AG09309 (cell line): ENCODE measurements at regions not wholly inside any gene's neighbourhood (a gene's known extent, or its start where the extent isn't known, plus 50 kb on each side); places are given as distances from the start of the nearest gene placed in this dataset.

Experiments
- DNase-seq: peaks from one replicate; pipeline ENCODE4 v3.0.0-alpha.2; 2010; ENCODE audit warnings: low read depth
- H3K4me3 ChIP-seq: 2 replicates; pipeline ENCODE4 v1.5.1; 2011; ENCODE audit warnings: mild to moderate bottlenecking, low read depth, low read length, moderate library complexity; ENCODE audit not compliant: control insufficient read depth
- TF ChIP-seq, protein P1 (sequence below): IDR thresholded peaks from 2 replicates; pipeline ENCODE4 v1.5.1; 2011; ENCODE audit warnings: mild to moderate bottlenecking, low read depth, low read length, inconsistent platforms; ENCODE audit not compliant: insufficient read depth, control insufficient read depth; ENCODE audit errors: missing control alignments

DNA sequence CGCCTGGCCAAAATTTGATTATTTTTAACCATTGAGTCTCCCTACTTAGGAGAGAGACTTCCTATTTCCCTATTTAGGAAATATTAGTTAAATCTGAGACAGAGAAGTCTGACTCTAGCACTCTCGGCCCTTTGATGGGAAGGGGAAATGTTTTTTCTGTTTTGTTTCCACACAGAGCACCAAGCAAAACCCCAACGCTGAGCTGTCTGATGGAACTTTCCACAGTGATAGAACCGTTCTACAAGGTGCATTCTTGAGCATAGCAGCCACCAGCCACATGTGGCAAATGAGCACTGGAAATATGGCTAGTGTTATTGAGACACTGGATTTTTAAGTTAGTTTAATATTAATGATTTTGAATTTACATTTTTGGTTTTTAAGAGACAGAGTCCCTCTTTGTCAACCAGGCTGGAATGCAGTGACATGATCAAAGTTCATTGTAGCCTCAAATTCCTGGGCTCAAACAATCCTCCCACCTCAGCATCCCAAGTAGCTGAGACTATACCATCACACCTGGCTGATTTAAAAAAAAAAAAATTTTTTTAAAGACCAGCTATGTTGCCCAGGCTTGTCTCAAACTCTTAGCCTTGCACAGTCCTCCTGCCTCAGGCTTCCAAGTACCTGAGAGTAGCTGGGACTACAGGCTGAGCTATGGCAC is 77.3 kb upstream of the GALNT2 start:
- TF ChIP-seq, protein P1, sequence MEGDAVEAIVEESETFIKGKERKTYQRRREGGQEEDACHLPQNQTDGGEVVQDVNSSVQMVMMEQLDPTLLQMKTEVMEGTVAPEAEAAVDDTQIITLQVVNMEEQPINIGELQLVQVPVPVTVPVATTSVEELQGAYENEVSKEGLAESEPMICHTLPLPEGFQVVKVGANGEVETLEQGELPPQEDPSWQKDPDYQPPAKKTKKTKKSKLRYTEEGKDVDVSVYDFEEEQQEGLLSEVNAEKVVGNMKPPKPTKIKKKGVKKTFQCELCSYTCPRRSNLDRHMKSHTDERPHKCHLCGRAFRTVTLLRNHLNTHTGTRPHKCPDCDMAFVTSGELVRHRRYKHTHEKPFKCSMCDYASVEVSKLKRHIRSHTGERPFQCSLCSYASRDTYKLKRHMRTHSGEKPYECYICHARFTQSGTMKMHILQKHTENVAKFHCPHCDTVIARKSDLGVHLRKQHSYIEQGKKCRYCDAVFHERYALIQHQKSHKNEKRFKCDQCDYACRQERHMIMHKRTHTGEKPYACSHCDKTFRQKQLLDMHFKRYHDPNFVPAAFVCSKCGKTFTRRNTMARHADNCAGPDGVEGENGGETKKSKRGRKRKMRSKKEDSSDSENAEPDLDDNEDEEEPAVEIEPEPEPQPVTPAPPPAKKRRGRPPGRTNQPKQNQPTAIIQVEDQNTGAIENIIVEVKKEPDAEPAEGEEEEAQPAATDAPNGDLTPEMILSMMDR: no peak
- H3K4me3 ChIP-seq: no peak overlapping the region
- DNase-seq: no peak

DNA sequence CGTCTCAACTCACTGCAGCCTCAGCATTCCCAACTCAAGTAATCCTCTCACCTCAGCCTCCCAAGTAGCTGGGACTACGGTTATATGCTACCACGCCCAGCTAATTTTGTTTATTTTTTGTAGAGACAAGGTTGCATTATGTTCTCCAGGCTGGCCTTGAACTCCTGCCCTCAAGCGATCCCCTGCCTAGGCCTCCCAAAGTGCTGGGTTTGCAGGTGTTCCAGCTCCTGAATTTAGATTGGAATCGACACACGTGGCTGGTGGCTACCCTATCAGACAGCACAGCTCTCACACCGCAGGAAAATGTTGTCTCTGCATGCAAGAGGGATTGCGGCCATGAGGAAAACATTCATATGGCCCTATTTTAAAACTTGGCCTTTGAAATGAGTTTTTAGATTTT is 76.7 kb upstream of the GALNT2 start:
- DNase-seq: no peak
- TF ChIP-seq, protein P1: no peak
- no peak overlapping the region for H3K4me3 ChIP-seq

DNA sequence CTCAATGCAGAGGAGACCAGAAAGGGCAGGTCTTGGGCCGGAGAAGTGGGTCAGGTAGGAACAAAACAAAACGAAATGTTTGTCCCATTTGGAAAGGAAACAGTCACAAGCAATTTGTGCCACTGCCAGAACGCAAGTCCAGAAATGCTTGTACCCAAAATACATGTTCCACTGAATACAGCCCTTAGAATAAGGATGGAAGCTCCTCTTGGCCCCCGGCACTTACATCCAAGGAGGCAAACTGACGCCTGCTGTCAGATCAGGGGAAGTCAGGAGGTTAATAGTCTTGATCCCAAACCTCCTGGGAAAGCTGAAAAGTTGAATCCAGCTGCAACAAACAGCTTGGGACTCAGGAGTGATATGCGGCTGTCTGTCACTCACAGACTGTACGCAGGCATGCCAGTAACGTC is 75.9 kb upstream of the GALNT2 start:
- TF ChIP-seq, protein P1: no peak
- no peak for DNase-seq
- no peak overlapping the region for H3K4me3 ChIP-seq

DNA sequence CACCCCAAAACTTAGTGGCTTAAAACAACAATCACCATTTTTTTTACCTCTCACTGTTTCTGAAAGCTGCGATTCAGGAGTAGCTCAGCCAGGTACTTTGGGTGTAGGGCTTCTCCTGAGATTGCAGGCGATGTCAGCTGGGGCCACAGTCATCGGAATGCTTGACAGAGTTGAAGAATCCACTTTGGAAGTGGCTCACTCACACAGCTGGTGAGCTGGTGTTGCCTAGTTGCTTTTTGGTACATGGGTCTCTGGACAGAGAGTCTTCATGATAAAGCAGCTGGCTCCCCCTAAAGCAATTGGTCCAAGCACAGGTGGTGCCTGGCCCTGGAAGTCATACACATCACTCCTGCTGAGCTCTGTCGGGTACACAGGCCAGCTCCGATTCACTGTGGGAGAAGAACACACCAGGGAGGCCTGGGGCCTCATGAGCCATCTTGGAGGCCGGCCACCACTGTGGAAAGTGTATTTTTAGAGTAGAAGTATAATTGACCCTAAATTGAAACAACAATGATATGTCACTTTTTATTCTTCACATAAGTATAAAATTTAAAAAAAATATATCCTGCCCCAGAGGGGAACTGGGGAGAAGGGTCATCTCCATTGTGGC is 75.2 kb upstream of the GALNT2 start:
- H3K4me3 ChIP-seq: no peak overlapping the region
- DNase-seq: no peak
- TF ChIP-seq, protein P1: no peak

DNA sequence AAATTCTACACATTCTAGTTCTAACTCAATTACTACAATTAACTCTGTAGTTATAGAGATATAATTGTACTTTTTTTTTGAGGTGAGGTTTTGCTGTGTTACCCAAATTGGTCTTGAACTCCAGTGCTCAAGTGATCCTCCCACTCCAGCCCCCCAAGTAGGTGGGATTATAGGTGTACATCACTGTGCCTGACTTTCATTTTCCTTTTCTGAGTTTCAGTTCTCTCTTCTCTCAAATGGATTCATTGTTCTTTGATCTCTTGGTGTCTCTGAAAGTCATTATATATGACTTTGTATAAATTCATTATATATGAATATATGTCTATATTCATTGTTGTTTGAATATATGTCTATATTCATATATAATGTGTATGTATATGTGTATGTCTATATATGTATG is 74.0 kb upstream of the GALNT2 start:
- no peak for DNase-seq
- H3K4me3 ChIP-seq: no peak overlapping the region
- TF ChIP-seq, protein P1: no peak

DNA sequence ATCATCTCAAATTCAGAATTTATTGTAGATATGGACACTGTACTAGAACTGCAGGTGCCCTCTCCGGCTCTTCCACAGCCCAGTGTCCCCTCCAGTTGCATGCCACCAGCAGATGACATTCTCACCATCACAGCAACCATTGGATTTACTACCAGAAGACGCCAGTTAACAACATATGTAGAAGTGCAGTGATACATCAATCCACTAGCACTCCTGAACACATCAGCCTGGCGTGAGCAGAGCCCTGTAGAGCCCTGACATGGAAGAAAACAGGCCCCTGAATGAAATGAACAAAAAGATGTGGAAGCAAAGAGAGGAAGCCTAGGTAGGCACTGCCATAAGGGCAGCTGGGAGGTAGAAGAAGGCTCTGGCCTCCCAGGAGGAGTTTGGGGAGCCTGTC is 73.1 kb upstream of the GALNT2 start:
- no peak for DNase-seq
- H3K4me3 ChIP-seq: no peak overlapping the region
- TF ChIP-seq, protein P1: no peak
